H9 (cell line): ENCODE measurements at regions not wholly inside any gene's neighbourhood (a gene's known extent, or its start where the extent isn't known, plus 50 kb on each side); places are given as distances from the start of the nearest gene placed in this dataset.

Experiments used
- DNase-seq: peaks from one replicate; pipeline ENCODE4 v3.0.0-alpha.2; 2017
- H2AFZ ChIP-seq: one replicate; pipeline ENCODE4 v1.6.1; 2013; ENCODE audit warnings: mild to moderate bottlenecking, low read length, control low read depth, moderate library complexity
- H2AK5ac ChIP-seq: 2 replicates; pipeline ENCODE4 v1.6.1; 2013; ENCODE audit warnings: low read length, control low read depth, mixed read lengths; ENCODE audit not compliant: insufficient read length
- H2BK120ac ChIP-seq: one replicate; pipeline ENCODE4 v1.6.1; 2013; ENCODE audit warnings: low read depth, mild to moderate bottlenecking, low read length, control low read depth, inconsistent platforms; ENCODE audit not compliant: poor library complexity, severe bottlenecking
- H2BK12ac ChIP-seq: 2 replicates; pipeline ENCODE4 v1.6.1; 2013; ENCODE audit warnings: low read length, control low read depth, mixed read lengths, low read depth; ENCODE audit not compliant: insufficient read length
- H2BK15ac ChIP-seq: 2 replicates; pipeline ENCODE4 v1.6.1; 2013; ENCODE audit warnings: low read depth, low read length, control low read depth
- H2BK20ac ChIP-seq: one replicate; pipeline ENCODE4 v1.6.1; 2013; ENCODE audit warnings: low read depth, mild to moderate bottlenecking, low read length, control low read depth, inconsistent platforms; ENCODE audit not compliant: poor library complexity, severe bottlenecking
- H2BK5ac ChIP-seq: 2 replicates; pipeline ENCODE4 v1.6.1; 2013; ENCODE audit warnings: low read length, control low read depth, mixed read lengths; ENCODE audit not compliant: insufficient read length
- H3K14ac ChIP-seq: 2 replicates; pipeline ENCODE4 v1.6.1; 2013; ENCODE audit warnings: low read length, control low read depth; ENCODE audit not compliant: insufficient read depth
- H3K18ac ChIP-seq: 2 replicates; pipeline ENCODE4 v1.6.1; 2013; ENCODE audit warnings: low read depth, mild to moderate bottlenecking, mixed read lengths, low read length, control low read depth; ENCODE audit not compliant: insufficient read length
- H3K23ac ChIP-seq: 2 replicates; pipeline ENCODE4 v1.6.1; 2013; ENCODE audit warnings: low read length, control low read depth, mixed read lengths, low read depth; ENCODE audit not compliant: insufficient read length
- H3K23me2 ChIP-seq: 2 replicates; pipeline ENCODE4 v1.6.1; 2013; ENCODE audit warnings: low read depth, mild to moderate bottlenecking, mixed read lengths, low read length, control low read depth; ENCODE audit not compliant: insufficient read length, poor library complexity, severe bottlenecking
- H3K27ac ChIP-seq: 2 replicates; pipeline ENCODE4 v1.5.1; 2013; ENCODE audit warnings: low read length, control low read depth, mixed read lengths, low read depth; ENCODE audit not compliant: insufficient read length
- H3K27me3 ChIP-seq: 2 replicates; pipeline ENCODE4 v1.6.1; 2013; ENCODE audit warnings: low read length, control low read depth, inconsistent platforms; ENCODE audit not compliant: insufficient read depth
- H3K4ac ChIP-seq: 2 replicates; pipeline ENCODE4 v1.6.1; 2013; ENCODE audit warnings: low read depth, mild to moderate bottlenecking, control low read depth, inconsistent platforms, low read length, moderate library complexity
- H3K4me1 ChIP-seq: 2 replicates; pipeline ENCODE4 v1.6.1; 2013; ENCODE audit warnings: low read length, control low read depth, inconsistent platforms; ENCODE audit not compliant: insufficient read depth
- H3K4me2 ChIP-seq: 2 replicates; pipeline ENCODE4 v1.6.1; 2013; ENCODE audit warnings: low read length, control low read depth, mixed read lengths; ENCODE audit not compliant: insufficient read length, insufficient read depth
- H3K56ac ChIP-seq: 2 replicates; pipeline ENCODE4 v1.6.1; 2013; ENCODE audit warnings: low read depth, mild to moderate bottlenecking, mixed read lengths, low read length, control low read depth; ENCODE audit not compliant: insufficient read length
- H3K79me1 ChIP-seq: 2 replicates; pipeline ENCODE4 v1.6.1; 2013; ENCODE audit warnings: low read depth, mild to moderate bottlenecking, moderate library complexity, low read length, control low read depth, inconsistent platforms; ENCODE audit not compliant: insufficient read depth, poor library complexity, severe bottlenecking
- H3K79me2 ChIP-seq: 2 replicates; pipeline ENCODE4 v1.6.1; 2013; ENCODE audit warnings: low read length, control low read depth, inconsistent platforms; ENCODE audit not compliant: insufficient read depth
- H3K9ac ChIP-seq: 2 replicates; pipeline ENCODE4 v1.6.1; 2013; ENCODE audit warnings: low read length, control low read depth, mixed read lengths; ENCODE audit not compliant: insufficient read length; ENCODE audit errors: extremely low read depth
- H3K9me3 ChIP-seq: one replicate; pipeline ENCODE4 v1.6.1; 2013; ENCODE audit warnings: low read depth, low read length, inconsistent platforms; ENCODE audit not compliant: control insufficient read depth
- H3T11ph ChIP-seq: one replicate; pipeline ENCODE4 v1.6.1; 2013; ENCODE audit warnings: mild to moderate bottlenecking, low read length, control low read depth, inconsistent platforms
- H4K20me1 ChIP-seq: one replicate; pipeline ENCODE4 v1.6.1; 2013; ENCODE audit not compliant: control insufficient read depth, insufficient read length, insufficient read depth
- H4K5ac ChIP-seq: 2 replicates; pipeline ENCODE4 v1.6.1; 2013; ENCODE audit warnings: low read depth, mild to moderate bottlenecking, mixed read lengths, low read length, control low read depth; ENCODE audit not compliant: insufficient read length
- H4K8ac ChIP-seq: replicated peaks from 2 replicates; pipeline ENCODE4 v1.6.1; 2013; ENCODE audit warnings: low read length, control low read depth, mixed read lengths, low read depth; ENCODE audit not compliant: insufficient read length
- H4K91ac ChIP-seq: 2 replicates; pipeline ENCODE4 v1.6.1; 2013; ENCODE audit warnings: low read depth, mild to moderate bottlenecking, moderate library complexity, mixed read lengths, low read length, control low read depth; ENCODE audit not compliant: insufficient read length
- H3K27ac Mint-ChIP-seq, 3 experiments: 2 replicates in 2 of 3; 3 replicates in 1 of 3; pipeline ENCODE4 v1.8.0; 2020 to 2021; ENCODE audit warnings: mixed read lengths in 3 of 3, mild to moderate bottlenecking in 1 of 3, moderate library complexity in 1 of 3
- H3K27me3 Mint-ChIP-seq: 2 replicates; pipeline ENCODE4 v1.8.0; 2021; ENCODE audit warnings: low read depth, mild to moderate bottlenecking, moderate library complexity, mixed read lengths
- H3K36me3 Mint-ChIP-seq, 3 experiments: 2 replicates in 2 of 3; 3 replicates in 1 of 3; pipeline ENCODE4 v1.8.0; 2020 to 2021; ENCODE audit warnings: low read depth in 3 of 3, mixed read lengths in 3 of 3; ENCODE audit not compliant: insufficient read depth in 1 of 3
- H3K4me1 Mint-ChIP-seq, 2 experiments: 2 replicates each; pipeline ENCODE4 v1.8.0; 2020; ENCODE audit warnings: mixed read lengths in 2 of 2
- H3K4me3 Mint-ChIP-seq, 2 experiments: 2 replicates in 1 of 2; 3 replicates in 1 of 2; pipeline ENCODE4 v1.8.0; 2020 to 2021; ENCODE audit warnings: mild to moderate bottlenecking in 2 of 2, mixed read lengths in 2 of 2, moderate library complexity in 1 of 2
- H3K9me3 Mint-ChIP-seq, 2 experiments: 2 replicates in 1 of 2; 3 replicates in 1 of 2; pipeline ENCODE4 v1.8.0; 2020; ENCODE audit warnings: mild to moderate bottlenecking in 2 of 2, mixed read lengths in 2 of 2, moderate library complexity in 1 of 2
- WGBS: extraction: QIAGEN DNeasy Blood & Tissue Kit; methylation state at CpG from one replicate; pipeline ENCODE4 v1.1.7; 2013; ENCODE audit warnings: missing lambda C conversion rate, low lambda C conversion rate, mixed read lengths; ENCODE audit not compliant: insufficient read length; ENCODE audit errors: extremely low coverage; 5-methylcytosine and 5-hydroxymethylcytosine counted together
- TF ChIP-seq, protein P1 (sequence below): fragments of 200-600 bp; sonication (generic); conservative IDR thresholded peaks from 3 replicates; pipeline ENCODE4 v1.8.0; 2021; ENCODE audit warnings: antibody characterized with exemption, mild to moderate bottlenecking

DNA sequence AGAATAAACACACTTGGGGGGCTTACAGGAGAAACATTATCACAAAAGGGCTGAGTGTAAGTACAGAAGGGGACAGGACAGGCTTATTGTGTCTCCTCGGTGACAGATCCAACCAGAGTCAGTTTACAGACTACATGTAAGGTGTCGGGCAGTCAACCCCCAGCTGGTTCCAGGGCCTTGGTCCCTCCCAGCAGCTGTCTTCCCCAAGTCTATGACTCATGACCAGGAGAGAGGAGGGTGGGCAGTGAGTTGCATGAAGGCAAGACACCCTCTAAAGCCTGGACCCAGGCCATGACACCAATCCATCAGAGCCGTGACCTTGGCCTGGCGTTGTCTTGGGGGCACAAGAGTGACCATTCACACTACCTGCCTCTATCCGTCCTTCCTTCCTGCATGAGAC lies 276.2 kb upstream of the CCL2 start:
- peaks cover 2% of the 10 kb centered on the region; the same call in 1 of the 2 replicates for H3K27me3 Mint-ChIP-seq
- no peaks in the 10 kb centered on the region for H3K23me2 ChIP-seq
- H2AFZ ChIP-seq = no peak overlapping the region
- no peak overlapping the region for H2BK12ac ChIP-seq
- no CpG with 5 or more reads among the region's 5 CpGs for WGBS
- no peak overlapping the region for H4K5ac ChIP-seq
- H2BK5ac ChIP-seq = no peak overlapping the region
- TF ChIP-seq, protein P1, sequence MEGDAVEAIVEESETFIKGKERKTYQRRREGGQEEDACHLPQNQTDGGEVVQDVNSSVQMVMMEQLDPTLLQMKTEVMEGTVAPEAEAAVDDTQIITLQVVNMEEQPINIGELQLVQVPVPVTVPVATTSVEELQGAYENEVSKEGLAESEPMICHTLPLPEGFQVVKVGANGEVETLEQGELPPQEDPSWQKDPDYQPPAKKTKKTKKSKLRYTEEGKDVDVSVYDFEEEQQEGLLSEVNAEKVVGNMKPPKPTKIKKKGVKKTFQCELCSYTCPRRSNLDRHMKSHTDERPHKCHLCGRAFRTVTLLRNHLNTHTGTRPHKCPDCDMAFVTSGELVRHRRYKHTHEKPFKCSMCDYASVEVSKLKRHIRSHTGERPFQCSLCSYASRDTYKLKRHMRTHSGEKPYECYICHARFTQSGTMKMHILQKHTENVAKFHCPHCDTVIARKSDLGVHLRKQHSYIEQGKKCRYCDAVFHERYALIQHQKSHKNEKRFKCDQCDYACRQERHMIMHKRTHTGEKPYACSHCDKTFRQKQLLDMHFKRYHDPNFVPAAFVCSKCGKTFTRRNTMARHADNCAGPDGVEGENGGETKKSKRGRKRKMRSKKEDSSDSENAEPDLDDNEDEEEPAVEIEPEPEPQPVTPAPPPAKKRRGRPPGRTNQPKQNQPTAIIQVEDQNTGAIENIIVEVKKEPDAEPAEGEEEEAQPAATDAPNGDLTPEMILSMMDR = no peak
- no peaks in the 10 kb centered on the region for H3K9me3 Mint-ChIP-seq
- H3K79me2 ChIP-seq = no peaks in the 10 kb centered on the region
- H2AK5ac ChIP-seq = no peak overlapping the region
- H4K8ac ChIP-seq = no peak overlapping the region
- peaks cover 3 to 6% of the 10 kb centered on the region in 2 experiments; a peak in 2 of 4 replicates for H3K4me1 Mint-ChIP-seq
- no peak overlapping the region for H3K23ac ChIP-seq
- H3K56ac ChIP-seq = no peak overlapping the region
- DNase-seq = no peak
- no peaks in the 10 kb centered on the region for H4K20me1 ChIP-seq
- H3K18ac ChIP-seq = no peak overlapping the region
- no peak overlapping the region for H3T11ph ChIP-seq
- H3K14ac ChIP-seq = no peak overlapping the region
- H3K4me3 Mint-ChIP-seq = no peak overlapping the region
- H3K27ac Mint-ChIP-seq = no peak overlapping the region
- no peak overlapping the region for H3K9ac ChIP-seq
- no peak overlapping the region for H2BK20ac ChIP-seq
- no peaks in the 10 kb centered on the region for H3K27me3 ChIP-seq
- H3K4me1 ChIP-seq = no peaks in the 10 kb centered on the region
- no peak overlapping the region for H4K91ac ChIP-seq
- no peak overlapping the region for H2BK15ac ChIP-seq
- H3K27ac ChIP-seq = no peak overlapping the region
- H3K79me1 ChIP-seq = no peaks in the 10 kb centered on the region
- H2BK120ac ChIP-seq = no peak overlapping the region
- no peaks in the 10 kb centered on the region for H3K9me3 ChIP-seq
- H3K4ac ChIP-seq = no peak overlapping the region
- no peak overlapping the region for H3K4me2 ChIP-seq
- H3K36me3 Mint-ChIP-seq = no peaks in the 10 kb centered on the region; a peak in 1 of 7 replicates
